Neural crest cell (in vitro differentiated cells): ENCODE measurements at regions not wholly inside any gene's neighbourhood (a gene's known extent, or its start where the extent isn't known, plus 50 kb on each side); places are given as distances from the start of the nearest gene placed in this dataset.

ENCODE experiments used
- DNase-seq: peaks from one replicate; pipeline ENCODE4 v3.0.0; 2021; ENCODE audit warnings: low read depth, mixed read lengths, low spot score
- H3K27ac Mint-ChIP-seq: one replicate; pipeline ENCODE4 v1.8.0; 2021; ENCODE audit warnings: mild to moderate bottlenecking, mixed read lengths; ENCODE audit not compliant: unreplicated experiment
- H3K27me3 Mint-ChIP-seq: 2 replicates; pipeline ENCODE4 v1.8.0; 2021; ENCODE audit warnings: low read depth, mild to moderate bottlenecking, mixed read lengths
- H3K36me3 Mint-ChIP-seq: 2 replicates; pipeline ENCODE4 v1.8.0; 2021; ENCODE audit warnings: low read depth, mild to moderate bottlenecking, mixed read lengths
- H3K4me1 Mint-ChIP-seq: 2 replicates; pipeline ENCODE4 v1.8.0; 2021; ENCODE audit warnings: mixed read lengths
- H3K4me3 Mint-ChIP-seq: one replicate; pipeline ENCODE4 v1.8.0; 2021; ENCODE audit warnings: mild to moderate bottlenecking, mixed read lengths
- H3K9me3 Mint-ChIP-seq: 2 replicates; pipeline ENCODE4 v1.8.0; 2021; ENCODE audit warnings: mixed read lengths
- TF ChIP-seq, protein P1 (sequence below): fragments of 200-600 bp; sonication (generic); conservative IDR thresholded peaks from 2 replicates; pipeline ENCODE4 v1.5.0; 2021; ENCODE audit warnings: antibody characterized with exemption, mild to moderate bottlenecking

DNA sequence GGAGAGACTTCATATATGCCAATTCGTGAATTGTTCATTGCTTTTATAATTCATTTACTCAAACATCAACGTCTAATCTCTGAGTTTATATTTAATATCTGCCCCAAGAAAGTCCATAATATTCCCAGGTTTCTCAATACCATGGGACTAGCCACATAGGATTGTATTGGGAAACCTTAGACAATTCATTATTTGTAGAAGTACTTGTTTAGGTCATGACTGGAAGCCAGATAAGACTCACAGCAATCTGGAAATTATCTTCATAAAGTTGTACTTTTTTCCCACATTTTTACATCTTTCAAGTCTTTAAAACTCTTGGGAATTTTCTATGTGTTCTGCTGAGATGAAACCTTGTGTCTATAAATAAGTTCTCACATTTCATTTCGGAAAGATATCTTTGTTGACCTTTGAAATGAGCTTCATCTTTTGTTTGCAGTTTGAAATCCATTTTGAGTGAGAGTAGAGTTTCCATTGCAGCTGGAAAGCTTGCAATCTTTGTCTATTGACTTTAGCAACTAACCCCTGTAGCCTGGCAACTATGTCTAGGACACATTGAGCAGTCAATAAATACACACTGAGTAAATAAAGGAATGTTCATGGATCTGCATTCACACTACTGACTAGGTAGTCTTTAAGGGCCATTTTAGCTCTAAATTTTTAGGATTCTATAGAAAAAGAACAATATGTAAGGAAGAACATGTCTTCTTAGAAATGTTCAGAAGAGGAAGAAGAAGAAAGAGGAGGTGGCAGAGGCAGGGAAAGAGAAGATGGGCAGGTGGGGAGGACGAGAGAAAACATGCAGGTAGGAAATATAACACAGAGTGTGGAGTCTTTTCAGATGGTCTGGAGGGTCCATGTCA is 154.4 kb downstream of the LRIG3 start:
- Mint-ChIP-seq H3K27me3 (no peaks in the 10 kb centered on the region), H3K36me3 (peaks cover 5% of the 10 kb centered on the region), H3K4me3 (no peak overlapping the region), H3K4me1 (peaks cover 50% of the 10 kb centered on the region), H3K27ac (peak overlapping the region; percentile 0), H3K9me3 (peaks cover 12% of the 10 kb centered on the region)
- no peak for DNase-seq
- TF ChIP-seq, protein P1, sequence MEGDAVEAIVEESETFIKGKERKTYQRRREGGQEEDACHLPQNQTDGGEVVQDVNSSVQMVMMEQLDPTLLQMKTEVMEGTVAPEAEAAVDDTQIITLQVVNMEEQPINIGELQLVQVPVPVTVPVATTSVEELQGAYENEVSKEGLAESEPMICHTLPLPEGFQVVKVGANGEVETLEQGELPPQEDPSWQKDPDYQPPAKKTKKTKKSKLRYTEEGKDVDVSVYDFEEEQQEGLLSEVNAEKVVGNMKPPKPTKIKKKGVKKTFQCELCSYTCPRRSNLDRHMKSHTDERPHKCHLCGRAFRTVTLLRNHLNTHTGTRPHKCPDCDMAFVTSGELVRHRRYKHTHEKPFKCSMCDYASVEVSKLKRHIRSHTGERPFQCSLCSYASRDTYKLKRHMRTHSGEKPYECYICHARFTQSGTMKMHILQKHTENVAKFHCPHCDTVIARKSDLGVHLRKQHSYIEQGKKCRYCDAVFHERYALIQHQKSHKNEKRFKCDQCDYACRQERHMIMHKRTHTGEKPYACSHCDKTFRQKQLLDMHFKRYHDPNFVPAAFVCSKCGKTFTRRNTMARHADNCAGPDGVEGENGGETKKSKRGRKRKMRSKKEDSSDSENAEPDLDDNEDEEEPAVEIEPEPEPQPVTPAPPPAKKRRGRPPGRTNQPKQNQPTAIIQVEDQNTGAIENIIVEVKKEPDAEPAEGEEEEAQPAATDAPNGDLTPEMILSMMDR, result no peak

GRCh38 chr12:58766513-58766870 is 153.8 kb downstream of the LRIG3 start:
- TF ChIP-seq, protein P1, result no peak
- Mint-ChIP-seq H3K9me3 (peaks cover 13% of the 10 kb centered on the region), H3K4me1 (peaks cover 44% of the 10 kb centered on the region), H3K36me3 (peaks cover 5% of the 10 kb centered on the region), H3K27me3 (no peaks in the 10 kb centered on the region), H3K4me3 (no peak overlapping the region), H3K27ac (peak overlapping the region; percentile 0)
- DNase-seq, result no peak

- H3K9me3 Mint-ChIP-seq, result peaks cover 16% of the 10 kb centered on the region
- no peak overlapping the region for H3K27ac Mint-ChIP-seq
- TF ChIP-seq, protein P1, result no peak
- H3K27me3 Mint-ChIP-seq, result no peaks in the 10 kb centered on the region
- H3K36me3 Mint-ChIP-seq, result peaks cover 5% of the 10 kb centered on the region
- H3K4me3 Mint-ChIP-seq, result no peak overlapping the region
- no peak for DNase-seq
- H3K4me1 Mint-ChIP-seq, result peaks cover 34% of the 10 kb centered on the region
These were observed 152.8 kb downstream of the LRIG3 start for GRCh38 chr12:58767496-58767895.

DNA sequence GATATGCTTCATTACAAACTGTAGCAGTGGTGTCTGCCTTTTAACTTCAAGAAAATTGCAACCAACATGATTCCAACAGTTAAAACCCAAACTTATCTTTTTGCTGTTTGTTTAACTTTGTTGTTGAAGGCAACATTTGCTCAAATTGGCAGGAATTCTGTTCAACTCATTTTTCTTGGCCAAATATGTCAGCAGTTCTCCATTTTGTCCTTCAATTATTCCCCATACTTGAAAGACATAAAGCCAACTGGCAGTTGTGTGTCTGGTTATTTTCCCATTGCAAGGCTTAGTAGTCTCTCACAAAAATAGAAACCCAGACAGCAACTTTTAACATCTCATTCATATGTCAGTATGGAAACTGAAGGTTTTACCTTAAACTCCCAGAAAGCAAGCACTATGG is 146.3 kb downstream of the LRIG3 start:
- Mint-ChIP-seq H3K27ac (no peak overlapping the region), H3K9me3 (peaks cover 10% of the 10 kb centered on the region), H3K36me3 (peaks cover 3% of the 10 kb centered on the region), H3K4me1 (no peaks in the 10 kb centered on the region), H3K27me3 (no peaks in the 10 kb centered on the region), H3K4me3 (no peak overlapping the region)
- no peak for DNase-seq
- TF ChIP-seq, protein P1, result no peak

DNA sequence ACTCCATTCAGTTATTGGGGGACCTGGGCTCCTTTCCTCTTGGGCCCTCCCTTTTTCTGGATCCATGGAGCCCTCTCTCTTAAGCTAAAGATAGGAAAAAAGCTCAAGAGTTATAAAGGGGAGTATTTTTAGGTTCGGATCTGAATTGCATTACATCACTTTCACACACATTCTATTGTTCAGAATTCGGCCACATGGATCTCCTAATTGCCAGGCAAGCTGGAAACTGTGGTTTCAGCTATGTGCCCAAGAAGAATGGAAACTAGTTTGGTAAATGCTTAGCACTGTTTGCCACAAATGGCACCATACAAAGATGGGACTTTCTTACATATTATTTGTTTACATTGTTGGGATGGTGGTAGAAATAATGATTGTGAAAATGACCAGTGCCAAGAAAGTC is 145.6 kb downstream of the LRIG3 start:
- Mint-ChIP-seq H3K9me3 (peaks cover 5% of the 10 kb centered on the region), H3K27ac (no peak overlapping the region), H3K4me3 (no peak overlapping the region), H3K36me3 (no peaks in the 10 kb centered on the region), H3K4me1 (no peaks in the 10 kb centered on the region), H3K27me3 (no peaks in the 10 kb centered on the region)
- no peak for DNase-seq
- TF ChIP-seq, protein P1, result no peak
